ENCODE measurements at regions not wholly inside any gene's neighbourhood (a gene's known extent, or its start where the extent isn't known, plus 50 kb on each side); places are given as distances from the start of the nearest gene placed in this dataset.

DNA sequence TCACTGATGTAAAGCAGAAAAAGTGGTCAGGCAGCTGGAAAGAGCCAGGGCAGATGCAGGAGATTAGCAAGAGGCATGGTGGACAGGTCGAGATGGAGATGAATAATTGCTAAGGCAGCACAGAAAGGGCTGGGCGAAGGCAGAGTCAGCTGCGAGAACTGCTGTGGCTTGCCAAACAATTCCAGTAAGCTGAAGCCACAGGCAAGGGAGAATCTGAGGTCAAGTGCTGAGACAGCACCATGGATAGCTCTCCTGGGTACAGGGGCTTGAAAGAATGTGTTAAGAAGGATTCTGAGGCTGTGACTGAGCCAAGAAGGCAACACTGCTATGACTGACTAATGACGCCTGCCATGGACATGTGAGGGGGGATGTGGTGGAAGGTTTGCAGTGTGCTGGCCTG, 220.8 kb upstream of the FOXA2 start (continued):
- TF ChIP-seq SMC3 (IDR thresholded peaks at IDR 0.05) (peak; percentile 11; the same call in 1 of the 3 replicates), ZC3H11A (IDR thresholded peaks at IDR 0.05) (no peak), HEYL (CRISPR knock-in tag; IDR thresholded peaks at IDR 0.05) (no peak), SREBF2 (IDR thresholded peaks at IDR 0.05) (no peak), RARB (CRISPR knock-in tag; IDR thresholded peaks at IDR 0.05) (no peak), MAFK (IDR thresholded peaks at IDR 0.05; ENCODE audit: partially characterized antibody) (peak; percentile 80), EHF (CRISPR knock-in tag; IDR thresholded peaks at IDR 0.05) (no peak), EHMT2 (IDR thresholded peaks at IDR 0.05; ENCODE audit: low read depth) (peak; percentile 60; the same call in 1 of the 2 replicates), HDAC2 (IDR thresholded peaks at IDR 0.05) (no peak), BHLHE40 (IDR thresholded peaks at IDR 0.05; ENCODE audit: low read depth, low read length) (no peak), NFE2L2 (conservative IDR thresholded peaks at IDR 0.05; ENCODE audit: low read length) (no peak), CHD2 (IDR thresholded peaks at IDR 0.05; ENCODE audit: low read length, partially characterized antibody) (no peak), TP53 (CRISPR knock-in tag; IDR thresholded peaks at IDR 0.05) (no peak), RFX5 (IDR thresholded peaks at IDR 0.05) (no peak), RAD21 (conservative IDR thresholded peaks at IDR 0.05 in 1 of 2, IDR thresholded peaks at IDR 0.05 in 1 of 2) (no peak), RNF2 (IDR thresholded peaks at IDR 0.05; ENCODE audit: borderline replicate concordance, low read depth) (no peak), POLR2AphosphoS2 (conservative IDR thresholded peaks at IDR 0.05; ENCODE audit: low read length) (no peak), KDM1A (IDR thresholded peaks at IDR 0.05; ENCODE audit: low read depth) (no peak)
- TF ChIP-seq, protein P1, sequence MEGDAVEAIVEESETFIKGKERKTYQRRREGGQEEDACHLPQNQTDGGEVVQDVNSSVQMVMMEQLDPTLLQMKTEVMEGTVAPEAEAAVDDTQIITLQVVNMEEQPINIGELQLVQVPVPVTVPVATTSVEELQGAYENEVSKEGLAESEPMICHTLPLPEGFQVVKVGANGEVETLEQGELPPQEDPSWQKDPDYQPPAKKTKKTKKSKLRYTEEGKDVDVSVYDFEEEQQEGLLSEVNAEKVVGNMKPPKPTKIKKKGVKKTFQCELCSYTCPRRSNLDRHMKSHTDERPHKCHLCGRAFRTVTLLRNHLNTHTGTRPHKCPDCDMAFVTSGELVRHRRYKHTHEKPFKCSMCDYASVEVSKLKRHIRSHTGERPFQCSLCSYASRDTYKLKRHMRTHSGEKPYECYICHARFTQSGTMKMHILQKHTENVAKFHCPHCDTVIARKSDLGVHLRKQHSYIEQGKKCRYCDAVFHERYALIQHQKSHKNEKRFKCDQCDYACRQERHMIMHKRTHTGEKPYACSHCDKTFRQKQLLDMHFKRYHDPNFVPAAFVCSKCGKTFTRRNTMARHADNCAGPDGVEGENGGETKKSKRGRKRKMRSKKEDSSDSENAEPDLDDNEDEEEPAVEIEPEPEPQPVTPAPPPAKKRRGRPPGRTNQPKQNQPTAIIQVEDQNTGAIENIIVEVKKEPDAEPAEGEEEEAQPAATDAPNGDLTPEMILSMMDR (IDR thresholded peaks at IDR 0.05), result no peak
- TF ChIP-seq, protein P2, sequence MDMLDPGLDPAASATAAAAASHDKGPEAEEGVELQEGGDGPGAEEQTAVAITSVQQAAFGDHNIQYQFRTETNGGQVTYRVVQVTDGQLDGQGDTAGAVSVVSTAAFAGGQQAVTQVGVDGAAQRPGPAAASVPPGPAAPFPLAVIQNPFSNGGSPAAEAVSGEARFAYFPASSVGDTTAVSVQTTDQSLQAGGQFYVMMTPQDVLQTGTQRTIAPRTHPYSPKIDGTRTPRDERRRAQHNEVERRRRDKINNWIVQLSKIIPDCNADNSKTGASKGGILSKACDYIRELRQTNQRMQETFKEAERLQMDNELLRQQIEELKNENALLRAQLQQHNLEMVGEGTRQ (IDR thresholded peaks at IDR 0.05), result no peak
- TF ChIP-seq, protein P3, sequence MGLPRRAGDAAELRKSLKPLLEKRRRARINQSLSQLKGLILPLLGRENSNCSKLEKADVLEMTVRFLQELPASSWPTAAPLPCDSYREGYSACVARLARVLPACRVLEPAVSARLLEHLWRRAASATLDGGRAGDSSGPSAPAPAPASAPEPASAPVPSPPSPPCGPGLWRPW (IDR thresholded peaks at IDR 0.05), result no peak

DNA sequence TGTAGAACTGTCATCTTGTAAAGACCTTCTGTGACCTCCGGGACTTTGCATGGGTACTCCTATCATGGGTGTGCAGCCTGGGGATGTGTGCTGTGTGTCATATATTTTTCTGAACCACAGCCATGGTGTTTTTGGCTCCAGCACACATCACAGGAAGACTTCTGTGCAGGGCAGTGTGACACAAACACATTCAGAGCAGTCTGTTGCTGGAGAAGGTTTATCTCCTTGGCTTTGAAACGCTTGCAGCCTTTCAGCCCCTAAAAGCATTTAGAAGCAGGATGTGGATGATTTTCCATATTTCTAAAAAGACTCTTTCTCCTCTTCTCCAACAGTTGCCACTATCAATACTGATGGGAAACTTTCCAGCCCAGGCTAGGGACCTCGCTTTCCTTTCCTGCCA, 221.6 kb upstream of the FOXA2 start:
- TF ChIP-seq POLR2A (IDR thresholded peaks at IDR 0.05; ENCODE audit: low read length), result no peak
- no peak for TF ChIP-seq TP53 (CRISPR knock-in tag; IDR thresholded peaks at IDR 0.05)
- no peak for TF ChIP-seq MYC (IDR thresholded peaks at IDR 0.05; ENCODE audit: borderline replicate concordance, low read length)
- TF ChIP-seq, protein P4, sequence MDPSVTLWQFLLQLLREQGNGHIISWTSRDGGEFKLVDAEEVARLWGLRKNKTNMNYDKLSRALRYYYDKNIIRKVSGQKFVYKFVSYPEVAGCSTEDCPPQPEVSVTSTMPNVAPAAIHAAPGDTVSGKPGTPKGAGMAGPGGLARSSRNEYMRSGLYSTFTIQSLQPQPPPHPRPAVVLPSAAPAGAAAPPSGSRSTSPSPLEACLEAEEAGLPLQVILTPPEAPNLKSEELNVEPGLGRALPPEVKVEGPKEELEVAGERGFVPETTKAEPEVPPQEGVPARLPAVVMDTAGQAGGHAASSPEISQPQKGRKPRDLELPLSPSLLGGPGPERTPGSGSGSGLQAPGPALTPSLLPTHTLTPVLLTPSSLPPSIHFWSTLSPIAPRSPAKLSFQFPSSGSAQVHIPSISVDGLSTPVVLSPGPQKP (IDR thresholded peaks at IDR 0.05; ENCODE audit: low read depth, low read length), result no peak
- no peak for TF ChIP-seq HDAC2 (IDR thresholded peaks at IDR 0.05)
- TF ChIP-seq MAZ (IDR thresholded peaks at IDR 0.05; ENCODE audit: borderline replicate concordance, low read depth, low read length), result no peak
- no peak for TF ChIP-seq FOXS1 (CRISPR knock-in tag; IDR thresholded peaks at IDR 0.05)
- TF ChIP-seq HOXB5 (CRISPR knock-in tag; IDR thresholded peaks at IDR 0.05), result no peak
- no peak for TF ChIP-seq KDM1A (IDR thresholded peaks at IDR 0.05; ENCODE audit: low read depth)
- no peak for TF ChIP-seq NFE2L2 (conservative IDR thresholded peaks at IDR 0.05; ENCODE audit: low read length)
- no peak for TF ChIP-seq CBX2 (IDR thresholded peaks at IDR 0.05; ENCODE audit: borderline replicate concordance, low read depth)
- peak overlapping the region; percentile 54; the same call in 2 of the 3 replicates for H3K4me2 ChIP-seq
- WGBS (ENCODE audit: missing lambda C conversion rate), result 89% methylated on average over 3 of the region's 3 CpGs
- no peak overlapping the region for H3K4me3 ChIP-seq
- H3K9me3 ChIP-seq, result 0 out of 3 replicates have a peak, but pooled peaks cover 3% of the 10 kb centered on the region
- POLR2A ChIA-PET, result interaction anchor here (0.6 to 2.1 kb wide), 3 partner anchors 30 to 545 kb away, joined by 3 to 5 read pairs (median 5); partner anchors contain the start of gene NXT1
- peaks cover 47% of the 10 kb centered on the region for H3K4me1 ChIP-seq
- DNase-seq (ENCODE audit: low read depth in 1 of 2, low spot score in 1 of 2) (no peak), ATAC-seq (no peak), FAIRE-seq (no peak)
- H3K27ac ChIP-seq, result peak overlapping the region; percentile 74 to 77
- CTCF ChIA-PET, result interaction anchor here (1.1 to 11.6 kb wide), 7 partner anchors 12 to 244 kb away, joined by 3 to 70 read pairs (median 11); no protein-coding TSS in a partner anchor
